ENCODE measurements at regions not wholly inside any gene's neighbourhood (a gene's known extent, or its start where the extent isn't known, plus 50 kb on each side); places are given as distances from the start of the nearest gene placed in this dataset.

- no peaks in the 10 kb centered on the region for H3K4me1 ChIP-seq (ENCODE audit: control insufficient read depth, insufficient read depth, low read length)
- dilution Hi-C loops (cut with HindIII; ENCODE audit: low sequenced_read_pairs, unreplicated experiment) (no loop called here), in situ Hi-C loops (cut with MboI; ENCODE audit: low sequenced_read_pairs) (no loop called here), intact Hi-C loops (cut with micrococcal nuclease) (no loop called here)
- no peak overlapping the region for H2BK20ac ChIP-seq (ENCODE audit: low read depth, low read length)
- H4K5ac ChIP-seq (ENCODE audit: low read depth, low read length) = no peak overlapping the region
- no peak overlapping the region for H3K9ac ChIP-seq (ENCODE audit: low read depth, low read length)
- no TSS peak for BruUV-seq (replicated peaks)
- H4K8ac ChIP-seq (ENCODE audit: low read depth in 2 of 2, low read length in 2 of 2) = no peak overlapping the region
- no peak overlapping the region for H3K23ac ChIP-seq (ENCODE audit: low read depth, low read length)
- TF ChIP-seq USF2 (IDR thresholded peaks at IDR 0.05; ENCODE audit: low read depth, low read length) (no peak), RCOR1 (IDR thresholded peaks at IDR 0.05; ENCODE audit: insufficient replicate concordance, low read length) (no peak), MAZ (IDR thresholded peaks at IDR 0.05; ENCODE audit: borderline replicate concordance, low read depth, low read length) (no peak), MXI1 (IDR thresholded peaks at IDR 0.05; ENCODE audit: borderline replicate concordance, low read depth, low read length) (no peak), CEBPB (IDR thresholded peaks at IDR 0.05; ENCODE audit: low read depth, low read length) (peak; percentile 93), BHLHE40 (IDR thresholded peaks at IDR 0.05; ENCODE audit: low read depth, low read length) (no peak), CTCF (conservative IDR thresholded peaks at IDR 0.05; ENCODE audit: low read depth, low read length) (no peak)
- H3K56ac ChIP-seq (ENCODE audit: extremely low read depth, insufficient read depth, low read length) = no peak overlapping the region
- no peak overlapping the region for H3K4me2 ChIP-seq (ENCODE audit: low read depth, low read length)
- H2AFZ ChIP-seq (replicated peaks; ENCODE audit: low read length, poor library complexity) = no peak overlapping the region
- ATAC-seq (ENCODE audit: low read depth) (no peak), DNase-seq (no peak)
- H3K9me1 ChIP-seq (ENCODE audit: insufficient read depth, low read length) = no peaks in the 10 kb centered on the region
- WGBS, 2 experiments (ENCODE audit: extremely low coverage in 2 of 2, insufficient read length in 1 of 2) = 66 to 100% methylated on average over 3 to 6 of the region's 9 CpGs
- H3K9me3 ChIP-seq (ENCODE audit: control insufficient read depth, insufficient read depth, low read length) = no peaks in the 10 kb centered on the region
- H3K79me1 ChIP-seq (ENCODE audit: low read depth in 1 of 2, low read length in 2 of 2) = no peaks in the 10 kb centered on the region
- H3K27ac ChIP-seq (ENCODE audit: insufficient read depth, low read length) = no peak overlapping the region
- H4K20me1 ChIP-seq (ENCODE audit: insufficient read depth, low read length) = no peaks in the 10 kb centered on the region
- H2BK15ac ChIP-seq (ENCODE audit: low read depth, low read length) = no peak overlapping the region
- H3K4ac ChIP-seq (ENCODE audit: low read depth, low read length) = no peak overlapping the region
- ChIA-PET CTCF (no interaction called here), POLR2A (ENCODE audit: unreplicated experiment) (no interaction called here)
- H2AK5ac ChIP-seq (ENCODE audit: low read depth, low read length) = no peak overlapping the region
- no peaks in the 10 kb centered on the region for H3K36me3 ChIP-seq (ENCODE audit: control insufficient read depth, insufficient read depth, low read length)
- no peak overlapping the region for H4K91ac ChIP-seq (ENCODE audit: insufficient read depth, low read depth, low read length)
- no peak overlapping the region for H3K4me3 ChIP-seq (ENCODE audit: insufficient read depth, low read depth, low read length)
- no peak overlapping the region for H3K14ac ChIP-seq (replicated peaks; ENCODE audit: low read depth, low read length)
- H3K27me3 ChIP-seq (ENCODE audit: control insufficient read depth, insufficient read depth, low read length) = peaks cover 18% of the 10 kb centered on the region
- H2AK9ac ChIP-seq (replicated peaks; ENCODE audit: low read depth, low read length, poor library complexity) = no peak overlapping the region
- H2BK5ac ChIP-seq (ENCODE audit: low read depth, low read length, poor library complexity, severe bottlenecking) = no peak overlapping the region
- H2BK120ac ChIP-seq (ENCODE audit: low read depth, low read length) = no peak overlapping the region
- H3K18ac ChIP-seq (ENCODE audit: low read depth, low read length) = no peak overlapping the region
Measured at GRCh38 chr16:22631264-22631663, 120.6 kb downstream of the NPIPB5 start.
